RPMI7951 (cell line): ENCODE measurements at regions not wholly inside any gene's neighbourhood (a gene's known extent, or its start where the extent isn't known, plus 50 kb on each side); places are given as distances from the start of the nearest gene placed in this dataset.

Experiments used
- DNase-seq: peaks from one replicate; pipeline ENCODE4 v3.0.0-alpha.2; 2012; ENCODE audit warnings: low read depth

GRCh38 chr16:87226926-87227295 is 90.3 kb downstream of the C16orf95 start:
- no peak for DNase-seq

GRCh38 chr16:87227296-87227951 is 89.8 kb downstream of the C16orf95 start:
- DNase-seq: peak; percentile 39

GRCh38 chr16:87228363-87228762 is 88.8 kb downstream of the C16orf95 start:
- no peak for DNase-seq

- DNase-seq: no peak
These were observed 87.7 kb downstream of the C16orf95 start for GRCh38 chr16:87229230-87230188.

GRCh38 chr16:87230571-87230970 is 86.6 kb downstream of the C16orf95 start:
- no peak for DNase-seq

GRCh38 chr16:87231295-87231694 is 85.9 kb downstream of the C16orf95 start:
- DNase-seq: no peak

GRCh38 chr16:87231911-87232310 is 85.3 kb downstream of the C16orf95 start:
- DNase-seq: no peak

- peak; percentile 39 for DNase-seq
These were observed 83.3 kb downstream of the C16orf95 start for GRCh38 chr16:87233928-87234327.

- no peak for DNase-seq
These were observed 82.6 kb downstream of the C16orf95 start for GRCh38 chr16:87234601-87235000.

GRCh38 chr16:87235810-87236515 is 81.2 kb downstream of the C16orf95 start:
- DNase-seq: no peak

- DNase-seq: no peak
These were observed 80.6 kb downstream of the C16orf95 start for GRCh38 chr16:87236516-87237115.

- DNase-seq: no peak
These were observed 78.9 kb downstream of the C16orf95 start for GRCh38 chr16:87238361-87238715.

- no peak for DNase-seq
These were observed 77.6 kb downstream of the C16orf95 start for GRCh38 chr16:87239545-87239944.

- peak; percentile 76 for DNase-seq
These were observed 76.7 kb downstream of the C16orf95 start for GRCh38 chr16:87240211-87241136.

GRCh38 chr16:87241137-87241771 is 75.9 kb downstream of the C16orf95 start:
- DNase-seq: no peak

GRCh38 chr16:87243478-87243877 is 73.7 kb downstream of the C16orf95 start:
- DNase-seq: no peak

GRCh38 chr16:87244636-87245197 is 72.5 kb downstream of the C16orf95 start:
- DNase-seq: no peak

- DNase-seq: no peak
These were observed 71.7 kb downstream of the C16orf95 start for GRCh38 chr16:87245511-87245910.

- DNase-seq: no peak
These were observed 70.7 kb downstream of the C16orf95 start for GRCh38 chr16:87246269-87247065.
